ENCODE measurements at regions not wholly inside any gene's neighbourhood (a gene's known extent, or its start where the extent isn't known, plus 50 kb on each side); places are given as distances from the start of the nearest gene placed in this dataset.

DNA sequence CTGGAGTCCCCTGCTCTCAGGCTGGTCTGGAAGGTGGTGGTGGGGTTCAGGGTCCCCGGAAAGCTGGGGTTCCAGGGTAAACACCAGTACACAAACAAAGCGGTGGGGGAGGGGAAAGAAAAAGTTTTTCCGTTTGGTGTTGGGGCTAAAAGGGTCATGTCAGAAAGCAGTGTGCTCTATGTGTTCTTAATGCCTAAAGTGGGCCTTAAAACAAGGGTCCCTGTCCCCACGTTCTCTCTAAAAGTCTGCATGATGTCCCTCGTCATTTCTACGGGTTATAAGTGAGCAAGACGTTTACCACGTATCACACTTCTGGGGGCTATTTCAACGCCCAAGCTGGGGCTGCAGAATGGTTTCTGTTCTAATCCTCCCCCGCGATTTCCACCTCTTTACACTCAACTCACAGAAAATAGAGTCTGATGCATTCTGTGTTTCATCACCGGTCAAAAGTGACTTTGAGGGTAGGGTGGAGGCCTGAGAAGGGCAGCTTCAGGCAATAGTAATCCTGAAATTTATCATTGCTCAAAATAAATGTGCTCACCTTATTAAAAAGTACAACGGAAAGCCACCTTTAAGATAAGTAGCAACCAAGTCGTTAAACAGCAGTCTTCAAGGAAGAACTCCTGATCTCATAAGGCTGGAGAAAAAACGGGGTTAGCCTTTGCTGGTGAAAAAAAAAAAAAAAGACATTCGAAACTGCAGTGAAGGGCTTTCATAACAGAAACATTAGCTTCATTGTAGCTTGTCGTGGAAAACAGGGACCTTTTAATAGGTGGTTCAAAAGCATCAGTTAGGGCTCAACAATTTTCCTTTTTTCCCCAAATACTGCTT is 63.9 kb upstream of the PTGR2 start (continued):
- TF ChIP-seq, protein P1, sequence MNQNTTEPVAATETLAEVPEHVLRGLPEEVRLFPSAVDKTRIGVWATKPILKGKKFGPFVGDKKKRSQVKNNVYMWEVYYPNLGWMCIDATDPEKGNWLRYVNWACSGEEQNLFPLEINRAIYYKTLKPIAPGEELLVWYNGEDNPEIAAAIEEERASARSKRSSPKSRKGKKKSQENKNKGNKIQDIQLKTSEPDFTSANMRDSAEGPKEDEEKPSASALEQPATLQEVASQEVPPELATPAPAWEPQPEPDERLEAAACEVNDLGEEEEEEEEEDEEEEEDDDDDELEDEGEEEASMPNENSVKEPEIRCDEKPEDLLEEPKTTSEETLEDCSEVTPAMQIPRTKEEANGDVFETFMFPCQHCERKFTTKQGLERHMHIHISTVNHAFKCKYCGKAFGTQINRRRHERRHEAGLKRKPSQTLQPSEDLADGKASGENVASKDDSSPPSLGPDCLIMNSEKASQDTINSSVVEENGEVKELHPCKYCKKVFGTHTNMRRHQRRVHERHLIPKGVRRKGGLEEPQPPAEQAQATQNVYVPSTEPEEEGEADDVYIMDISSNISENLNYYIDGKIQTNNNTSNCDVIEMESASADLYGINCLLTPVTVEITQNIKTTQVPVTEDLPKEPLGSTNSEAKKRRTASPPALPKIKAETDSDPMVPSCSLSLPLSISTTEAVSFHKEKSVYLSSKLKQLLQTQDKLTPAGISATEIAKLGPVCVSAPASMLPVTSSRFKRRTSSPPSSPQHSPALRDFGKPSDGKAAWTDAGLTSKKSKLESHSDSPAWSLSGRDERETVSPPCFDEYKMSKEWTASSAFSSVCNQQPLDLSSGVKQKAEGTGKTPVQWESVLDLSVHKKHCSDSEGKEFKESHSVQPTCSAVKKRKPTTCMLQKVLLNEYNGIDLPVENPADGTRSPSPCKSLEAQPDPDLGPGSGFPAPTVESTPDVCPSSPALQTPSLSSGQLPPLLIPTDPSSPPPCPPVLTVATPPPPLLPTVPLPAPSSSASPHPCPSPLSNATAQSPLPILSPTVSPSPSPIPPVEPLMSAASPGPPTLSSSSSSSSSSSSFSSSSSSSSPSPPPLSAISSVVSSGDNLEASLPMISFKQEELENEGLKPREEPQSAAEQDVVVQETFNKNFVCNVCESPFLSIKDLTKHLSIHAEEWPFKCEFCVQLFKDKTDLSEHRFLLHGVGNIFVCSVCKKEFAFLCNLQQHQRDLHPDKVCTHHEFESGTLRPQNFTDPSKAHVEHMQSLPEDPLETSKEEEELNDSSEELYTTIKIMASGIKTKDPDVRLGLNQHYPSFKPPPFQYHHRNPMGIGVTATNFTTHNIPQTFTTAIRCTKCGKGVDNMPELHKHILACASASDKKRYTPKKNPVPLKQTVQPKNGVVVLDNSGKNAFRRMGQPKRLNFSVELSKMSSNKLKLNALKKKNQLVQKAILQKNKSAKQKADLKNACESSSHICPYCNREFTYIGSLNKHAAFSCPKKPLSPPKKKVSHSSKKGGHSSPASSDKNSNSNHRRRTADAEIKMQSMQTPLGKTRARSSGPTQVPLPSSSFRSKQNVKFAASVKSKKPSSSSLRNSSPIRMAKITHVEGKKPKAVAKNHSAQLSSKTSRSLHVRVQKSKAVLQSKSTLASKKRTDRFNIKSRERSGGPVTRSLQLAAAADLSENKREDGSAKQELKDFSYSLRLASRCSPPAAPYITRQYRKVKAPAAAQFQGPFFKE (tag by site-specific recombination; IDR thresholded peaks at IDR 0.05; ENCODE audit: borderline replicate concordance) = no peak
- TF ChIP-seq, protein P2, sequence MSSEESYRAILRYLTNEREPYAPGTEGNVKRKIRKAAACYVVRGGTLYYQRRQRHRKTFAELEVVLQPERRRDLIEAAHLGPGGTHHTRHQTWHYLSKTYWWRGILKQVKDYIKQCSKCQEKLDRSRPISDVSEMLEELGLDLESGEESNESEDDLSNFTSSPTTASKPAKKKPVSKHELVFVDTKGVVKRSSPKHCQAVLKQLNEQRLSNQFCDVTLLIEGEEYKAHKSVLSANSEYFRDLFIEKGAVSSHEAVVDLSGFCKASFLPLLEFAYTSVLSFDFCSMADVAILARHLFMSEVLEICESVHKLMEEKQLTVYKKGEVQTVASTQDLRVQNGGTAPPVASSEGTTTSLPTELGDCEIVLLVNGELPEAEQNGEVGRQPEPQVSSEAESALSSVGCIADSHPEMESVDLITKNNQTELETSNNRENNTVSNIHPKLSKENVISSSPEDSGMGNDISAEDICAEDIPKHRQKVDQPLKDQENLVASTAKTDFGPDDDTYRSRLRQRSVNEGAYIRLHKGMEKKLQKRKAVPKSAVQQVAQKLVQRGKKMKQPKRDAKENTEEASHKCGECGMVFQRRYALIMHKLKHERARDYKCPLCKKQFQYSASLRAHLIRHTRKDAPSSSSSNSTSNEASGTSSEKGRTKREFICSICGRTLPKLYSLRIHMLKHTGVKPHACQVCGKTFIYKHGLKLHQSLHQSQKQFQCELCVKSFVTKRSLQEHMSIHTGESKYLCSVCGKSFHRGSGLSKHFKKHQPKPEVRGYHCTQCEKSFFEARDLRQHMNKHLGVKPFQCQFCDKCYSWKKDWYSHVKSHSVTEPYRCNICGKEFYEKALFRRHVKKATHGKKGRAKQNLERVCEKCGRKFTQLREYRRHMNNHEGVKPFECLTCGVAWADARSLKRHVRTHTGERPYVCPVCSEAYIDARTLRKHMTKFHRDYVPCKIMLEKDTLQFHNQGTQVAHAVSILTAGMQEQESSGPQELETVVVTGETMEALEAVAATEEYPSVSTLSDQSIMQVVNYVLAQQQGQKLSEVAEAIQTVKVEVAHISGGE (tag by site-specific recombination; conservative IDR thresholded peaks at IDR 0.05; ENCODE audit: low read depth) = no peak
- TF ChIP-seq KLF8 (tag by site-specific recombination; IDR thresholded peaks at IDR 0.05) (no peak), ZFHX2 (tag by site-specific recombination; conservative IDR thresholded peaks at IDR 0.05) (peak; percentile 74), ZNF473 (tag by site-specific recombination; IDR thresholded peaks at IDR 0.05) (no peak), ZNF10 (tag by site-specific recombination; IDR thresholded peaks at IDR 0.05) (no peak), ZNF843 (tag by site-specific recombination; IDR thresholded peaks at IDR 0.05) (no peak), ZNF239 (tag by site-specific recombination; IDR thresholded peaks at IDR 0.05) (no peak), ZNF670 (tag by site-specific recombination; IDR thresholded peaks at IDR 0.05; ENCODE audit: low read depth) (no peak), ZNF704 (tag by site-specific recombination; IDR thresholded peaks at IDR 0.05) (no peak), TCF7L2 (IDR thresholded peaks at IDR 0.05; ENCODE audit: borderline replicate concordance, low read depth, low read length) (no peak), ZNF114 (tag by site-specific recombination; IDR thresholded peaks at IDR 0.05) (no peak), ZNF274 (IDR thresholded peaks at IDR 0.05; ENCODE audit: low read length) (no peak), ZNF274 (tag by site-specific recombination; IDR thresholded peaks at IDR 0.05; ENCODE audit: borderline replicate concordance) (no peak), ZBTB48 (tag by site-specific recombination; IDR thresholded peaks at IDR 0.05) (peak; percentile 15; the same call in 1 of the 2 replicates), ZNF510 (tag by site-specific recombination; IDR thresholded peaks at IDR 0.05; ENCODE audit: insufficient replicate concordance) (no peak), OVOL3 (tag by site-specific recombination; IDR thresholded peaks at IDR 0.05) (no peak), ZNF324 (tag by site-specific recombination; IDR thresholded peaks at IDR 0.05) (no peak), ZNF701 (tag by site-specific recombination; IDR thresholded peaks at IDR 0.05) (no peak), ZNF146 (tag by site-specific recombination; IDR thresholded peaks at IDR 0.05) (no peak), KLF7 (tag by site-specific recombination; IDR thresholded peaks at IDR 0.05; ENCODE audit: borderline replicate concordance) (no peak), ZNF658 (tag by site-specific recombination; IDR thresholded peaks at IDR 0.05) (no peak), ZNF26 (tag by site-specific recombination; IDR thresholded peaks at IDR 0.05) (no peak), KLF1 (tag by site-specific recombination; IDR thresholded peaks at IDR 0.05) (no peak)
- TF ChIP-seq, protein P3, sequence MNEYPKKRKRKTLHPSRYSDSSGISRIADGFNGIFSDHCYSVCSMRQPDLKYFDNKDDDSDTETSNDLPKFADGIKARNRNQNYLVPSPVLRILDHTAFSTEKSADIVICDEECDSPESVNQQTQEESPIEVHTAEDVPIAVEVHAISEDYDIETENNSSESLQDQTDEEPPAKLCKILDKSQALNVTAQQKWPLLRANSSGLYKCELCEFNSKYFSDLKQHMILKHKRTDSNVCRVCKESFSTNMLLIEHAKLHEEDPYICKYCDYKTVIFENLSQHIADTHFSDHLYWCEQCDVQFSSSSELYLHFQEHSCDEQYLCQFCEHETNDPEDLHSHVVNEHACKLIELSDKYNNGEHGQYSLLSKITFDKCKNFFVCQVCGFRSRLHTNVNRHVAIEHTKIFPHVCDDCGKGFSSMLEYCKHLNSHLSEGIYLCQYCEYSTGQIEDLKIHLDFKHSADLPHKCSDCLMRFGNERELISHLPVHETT (tag by site-specific recombination; IDR thresholded peaks at IDR 0.05) = no peak
